ENCODE measurements at regions not wholly inside any gene's neighbourhood (a gene's known extent, or its start where the extent isn't known, plus 50 kb on each side); places are given as distances from the start of the nearest gene placed in this dataset.

DNA sequence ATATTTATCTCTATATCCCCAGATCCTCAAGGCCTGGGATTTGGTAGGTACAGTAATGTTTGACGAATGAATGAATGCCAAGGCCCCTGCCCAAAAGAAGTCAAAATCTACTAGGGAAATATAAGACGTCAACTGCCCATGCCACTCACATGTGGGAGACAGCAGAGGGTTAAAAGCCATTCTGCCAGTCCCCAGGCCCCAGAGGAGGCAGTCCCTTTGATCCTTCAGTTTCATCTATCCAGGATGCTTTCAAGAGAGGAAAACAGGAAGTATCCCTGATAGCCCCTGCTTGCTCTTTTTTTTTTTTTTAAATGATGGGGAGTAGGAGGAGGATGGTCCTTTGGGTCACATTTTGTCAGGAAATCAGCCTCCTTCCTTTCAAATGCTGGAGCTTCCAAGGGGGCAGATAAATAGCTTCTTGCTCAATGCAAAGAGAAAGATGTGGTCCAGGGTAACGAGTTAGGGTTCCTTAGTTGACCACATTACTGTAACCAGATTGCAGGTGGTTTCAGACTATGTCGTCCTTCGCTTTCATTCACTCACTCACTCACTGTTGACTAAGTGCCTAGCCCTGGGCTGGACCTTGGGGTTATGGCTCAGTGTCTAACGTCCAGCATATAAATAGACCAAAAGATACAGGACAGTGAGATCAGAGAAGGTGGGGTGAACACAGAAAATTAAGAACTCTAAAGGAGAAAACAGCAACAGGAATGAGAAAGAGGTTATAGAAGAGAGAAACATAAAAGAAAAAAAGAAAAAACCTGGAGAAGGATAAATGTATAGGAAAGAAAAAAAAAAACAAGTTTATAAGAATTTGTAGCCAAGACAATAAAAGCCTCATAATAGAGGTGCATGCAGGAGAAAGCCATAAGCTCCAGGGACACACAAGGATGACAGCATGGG, 64.6 kb upstream of the PIM1 start:
- intact Hi-C loops (cut with DNase I): no loop called here
- Histone ChIP-seq H3K36me3 (no peaks in the 10 kb centered on the region), H3K9me3 (no peaks in the 10 kb centered on the region), H3K27ac (peak overlapping the region; percentile 61), H3K4me3 (no peak overlapping the region), H3K4me1 (peaks cover 41% of the 10 kb centered on the region), H3K27me3 (no peaks in the 10 kb centered on the region)
- no peak for TF ChIP-seq POLR2A (IDR thresholded peaks at IDR 0.05)
- no peak for TF ChIP-seq POLR2AphosphoS5 (IDR thresholded peaks at IDR 0.05; ENCODE audit: insufficient read depth in 1 of 2, low read depth in 1 of 2)
- DNase-seq (ENCODE audit: extremely low spot score in 2 of 2): no peak

- Histone ChIP-seq H3K36me3 (no peaks in the 10 kb centered on the region), H3K4me3 (no peak overlapping the region), H3K27me3 (no peaks in the 10 kb centered on the region), H3K27ac (no peak overlapping the region), H3K9me3 (no peaks in the 10 kb centered on the region), H3K4me1 (peaks cover 47% of the 10 kb centered on the region)
- no peak for TF ChIP-seq CTCF (IDR thresholded peaks at IDR 0.05)
- TF ChIP-seq POLR2AphosphoS5 (IDR thresholded peaks at IDR 0.05; ENCODE audit: insufficient read depth in 1 of 2, low read depth in 1 of 2): no peak
- TF ChIP-seq POLR2A (IDR thresholded peaks at IDR 0.05): no peak
- intact Hi-C loops (cut with DNase I): no loop called here
- no peak for DNase-seq (ENCODE audit: extremely low spot score in 2 of 2)
These were observed 63.9 kb upstream of the PIM1 start for GRCh38 chr6:37106051-37106363.

DNA sequence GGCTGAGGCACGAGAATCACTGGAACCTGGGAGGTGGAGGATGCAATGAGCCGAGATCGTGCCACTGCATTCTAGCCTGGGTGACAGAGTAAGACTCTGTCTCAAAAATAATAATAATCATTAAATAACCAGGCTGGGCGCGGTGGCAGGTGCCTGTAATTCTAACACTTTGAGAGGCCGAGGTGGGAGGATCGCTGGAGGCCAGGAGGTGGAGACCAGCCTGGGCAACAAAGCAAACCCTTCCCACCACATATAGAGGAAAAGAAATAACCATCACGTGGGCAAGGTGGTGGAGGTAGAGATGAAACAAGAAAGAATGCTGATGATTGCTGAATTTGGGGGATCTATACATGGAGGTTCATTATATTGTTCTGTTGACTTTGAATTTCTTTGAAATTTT, 63.4 kb upstream of the PIM1 start:
- TF ChIP-seq POLR2AphosphoS5 (IDR thresholded peaks at IDR 0.05; ENCODE audit: insufficient read depth in 1 of 2, low read depth in 1 of 2) (no peak), CTCF (IDR thresholded peaks at IDR 0.05) (no peak), POLR2A (IDR thresholded peaks at IDR 0.05) (no peak)
- Histone ChIP-seq H3K4me1 (peaks cover 48% of the 10 kb centered on the region), H3K36me3 (no peaks in the 10 kb centered on the region), H3K9me3 (no peaks in the 10 kb centered on the region), H3K27ac (no peak overlapping the region), H3K27me3 (no peaks in the 10 kb centered on the region), H3K4me3 (no peak overlapping the region)
- intact Hi-C loops (cut with DNase I): no loop called here
- no peak for DNase-seq (ENCODE audit: extremely low spot score in 2 of 2)

DNA sequence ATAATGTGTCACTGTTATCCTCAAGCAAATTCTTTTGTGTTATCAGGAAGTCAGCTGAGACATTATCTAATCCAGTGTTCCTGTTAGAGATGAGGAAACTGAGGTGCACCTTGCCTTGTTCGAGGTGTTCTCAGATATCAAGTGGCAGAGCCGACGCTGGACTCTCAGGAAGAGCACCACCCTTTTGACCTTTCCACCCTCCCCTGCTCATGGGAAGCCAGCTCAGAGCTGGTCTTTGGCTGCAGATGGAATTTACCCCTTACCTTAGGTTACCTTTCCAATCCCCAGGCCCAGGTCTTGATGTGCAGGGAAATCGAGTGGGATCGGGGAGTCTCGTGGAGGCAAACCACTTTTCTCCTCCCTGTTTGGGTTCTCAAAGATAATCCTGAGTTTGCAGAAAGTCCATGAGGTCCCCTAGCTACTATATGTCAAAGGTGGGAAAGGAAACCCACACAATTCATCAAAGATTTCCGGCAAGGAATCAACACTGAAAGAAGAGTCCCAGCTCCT, 62.9 kb upstream of the PIM1 start:
- DNase-seq (ENCODE audit: extremely low spot score in 2 of 2): no peak
- Histone ChIP-seq H3K9me3 (no peaks in the 10 kb centered on the region), H3K27me3 (no peaks in the 10 kb centered on the region), H3K27ac (no peak overlapping the region), H3K4me1 (peaks cover 43% of the 10 kb centered on the region), H3K4me3 (no peak overlapping the region), H3K36me3 (no peaks in the 10 kb centered on the region)
- intact Hi-C loops (cut with DNase I): no loop called here
- TF ChIP-seq POLR2AphosphoS5 (IDR thresholded peaks at IDR 0.05; ENCODE audit: insufficient read depth in 1 of 2, low read depth in 1 of 2) (no peak), CTCF (IDR thresholded peaks at IDR 0.05) (no peak), POLR2A (IDR thresholded peaks at IDR 0.05) (no peak)

- TF ChIP-seq POLR2A (IDR thresholded peaks at IDR 0.05): no peak
- TF ChIP-seq POLR2AphosphoS5 (IDR thresholded peaks at IDR 0.05; ENCODE audit: insufficient read depth in 1 of 2, low read depth in 1 of 2): peak in 1 of 2 donors; percentile 22
- Histone ChIP-seq H3K27me3 (no peaks in the 10 kb centered on the region), H3K9me3 (no peaks in the 10 kb centered on the region), H3K4me1 (peaks cover 20% of the 10 kb centered on the region), H3K36me3 (no peaks in the 10 kb centered on the region), H3K4me3 (no peak overlapping the region), H3K27ac (peak overlapping the region; percentile 59)
- DNase-seq (ENCODE audit: extremely low spot score in 2 of 2): no peak
- intact Hi-C loops (cut with DNase I): no loop called here
These were observed 60.0 kb upstream of the PIM1 start for GRCh38 chr6:37109714-37110499.

Measured in vagina (tissue), 2 donors.